ENCODE measurements at regions not wholly inside any gene's neighbourhood (a gene's known extent, or its start where the extent isn't known, plus 50 kb on each side); places are given as distances from the start of the nearest gene placed in this dataset.
"Not testable (repeated sequence)": the region's sequence is repeated elsewhere in the genome, so short reads cannot be mapped to it uniquely, and the experiment has no call there.

GRCh38 chr22:22296047-22296446 lies 51.5 kb downstream of the VPREB1 start:
- in situ Hi-C loops (cut with MboI; ENCODE audit: low pct_ligation_motif_present in 1 of 4, low pct_unique_long_range_greater_than_20kb in 1 of 4, low sequenced_read_pairs in 3 of 4); DNase-seq; H3K36me3 ChIP-seq; H3K27ac ChIP-seq; intact Hi-C loops (cut with DNase I; ENCODE audit: low total_unique reads); H3K9me3 ChIP-seq; H3K27me3 ChIP-seq; H3K4me1 ChIP-seq; H3K4me3 ChIP-seq: not testable (repeated sequence)
- 60 to 86% methylated on average over 4 of the region's 4 CpGs for WGBS, 2 donors (ENCODE audit: low coverage in 1 of 2)

- intact Hi-C loops (cut with DNase I; ENCODE audit: low total_unique reads), result not testable (repeated sequence)
Observed at GRCh38 chr22:22297159-22297793, 52.7 kb downstream of the VPREB1 start.

DNA sequence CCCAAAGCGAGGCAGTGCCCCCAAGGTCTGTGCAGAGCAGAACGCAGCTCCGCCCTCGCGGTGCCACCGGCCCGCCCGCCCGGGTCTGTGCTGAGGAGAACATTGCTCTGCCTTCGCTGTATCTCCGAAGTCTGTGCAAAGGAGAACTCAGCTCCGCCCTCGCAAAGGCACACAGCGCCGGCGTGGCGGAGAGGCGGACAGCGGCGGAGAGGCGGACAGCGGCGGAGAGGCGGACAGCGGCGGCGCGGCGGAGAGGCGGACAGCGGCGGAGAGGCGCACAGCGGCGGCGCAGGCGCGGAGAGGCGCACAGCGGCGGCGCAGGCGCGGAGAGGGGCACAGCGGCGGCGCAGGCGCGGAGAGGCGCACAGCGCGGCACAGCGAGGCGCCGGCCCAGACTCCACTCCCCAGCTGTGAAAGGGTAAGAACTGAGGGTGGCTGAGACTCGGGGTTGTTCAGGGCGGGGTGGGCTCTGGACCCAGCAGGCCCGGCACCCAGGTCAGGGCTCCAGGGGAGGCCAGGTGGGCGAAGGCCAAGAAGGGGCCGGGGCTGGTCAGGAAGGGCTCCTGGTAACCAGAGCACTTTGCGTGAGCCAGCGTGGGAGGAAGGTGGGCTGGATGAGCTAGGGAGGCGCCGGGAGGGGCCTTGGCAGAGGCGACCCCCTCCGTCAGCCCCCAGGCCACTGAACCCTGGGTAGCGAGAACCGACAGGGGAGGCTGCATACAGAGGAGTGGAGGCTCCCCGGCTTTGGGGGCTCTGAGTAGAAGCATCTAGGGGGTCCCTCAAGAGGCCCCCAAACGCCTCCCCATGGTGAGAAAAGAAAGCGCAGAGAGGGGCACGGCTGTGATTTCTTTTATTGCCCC lies 53.4 kb downstream of the VPREB1 start:
- intact Hi-C loops (cut with DNase I; ENCODE audit: low total_unique reads); H3K4me1 ChIP-seq; H3K27me3 ChIP-seq; H3K9me3 ChIP-seq; in situ Hi-C loops (cut with MboI; ENCODE audit: low pct_ligation_motif_present in 1 of 4, low pct_unique_long_range_greater_than_20kb in 1 of 4, low sequenced_read_pairs in 3 of 4); H3K36me3 ChIP-seq: not testable (repeated sequence)
- Histone ChIP-seq H3K27ac (peak overlapping the region; percentile 86 to 90 (median 87)), H3K4me3 (peak overlapping the region; percentile 47 to 98 (median 86))
- peak; percentile 79 for DNase-seq
- WGBS, 2 donors (ENCODE audit: low coverage in 1 of 2), result 0% methylated on average over 1 to 43 of the region's 72 CpGs
- TF ChIP-seq POLR2A (IDR thresholded peaks at IDR 0.05), result peak; percentile 39
- peak in 2 of 3 donors; percentile 55 to 65 for TF ChIP-seq POLR2AphosphoS5 (IDR thresholded peaks at IDR 0.05)
- TF ChIP-seq, protein P1, sequence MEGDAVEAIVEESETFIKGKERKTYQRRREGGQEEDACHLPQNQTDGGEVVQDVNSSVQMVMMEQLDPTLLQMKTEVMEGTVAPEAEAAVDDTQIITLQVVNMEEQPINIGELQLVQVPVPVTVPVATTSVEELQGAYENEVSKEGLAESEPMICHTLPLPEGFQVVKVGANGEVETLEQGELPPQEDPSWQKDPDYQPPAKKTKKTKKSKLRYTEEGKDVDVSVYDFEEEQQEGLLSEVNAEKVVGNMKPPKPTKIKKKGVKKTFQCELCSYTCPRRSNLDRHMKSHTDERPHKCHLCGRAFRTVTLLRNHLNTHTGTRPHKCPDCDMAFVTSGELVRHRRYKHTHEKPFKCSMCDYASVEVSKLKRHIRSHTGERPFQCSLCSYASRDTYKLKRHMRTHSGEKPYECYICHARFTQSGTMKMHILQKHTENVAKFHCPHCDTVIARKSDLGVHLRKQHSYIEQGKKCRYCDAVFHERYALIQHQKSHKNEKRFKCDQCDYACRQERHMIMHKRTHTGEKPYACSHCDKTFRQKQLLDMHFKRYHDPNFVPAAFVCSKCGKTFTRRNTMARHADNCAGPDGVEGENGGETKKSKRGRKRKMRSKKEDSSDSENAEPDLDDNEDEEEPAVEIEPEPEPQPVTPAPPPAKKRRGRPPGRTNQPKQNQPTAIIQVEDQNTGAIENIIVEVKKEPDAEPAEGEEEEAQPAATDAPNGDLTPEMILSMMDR (IDR thresholded peaks at IDR 0.05), result peak in 2 of 5 experiments; percentile 22 to 23

More at GRCh38 chr22:22297159-22297793, 52.7 kb downstream of the VPREB1 start:
- H3K4me1 ChIP-seq; in situ Hi-C loops (cut with MboI; ENCODE audit: low pct_ligation_motif_present in 1 of 4, low pct_unique_long_range_greater_than_20kb in 1 of 4, low sequenced_read_pairs in 3 of 4); H3K36me3 ChIP-seq; H3K9me3 ChIP-seq; H3K27me3 ChIP-seq; DNase-seq: not testable (repeated sequence)
- peak overlapping the region; percentile 46 to 98 (median 86) for H3K4me3 ChIP-seq
- peak overlapping the region; percentile 86 to 90 (median 87) for H3K27ac ChIP-seq
- 0% methylated on average over 7 of the region's 28 CpGs; no CpG with 5 or more reads in 1 of the 2 donors for WGBS, 2 donors (ENCODE audit: low coverage in 1 of 2)

DNA sequence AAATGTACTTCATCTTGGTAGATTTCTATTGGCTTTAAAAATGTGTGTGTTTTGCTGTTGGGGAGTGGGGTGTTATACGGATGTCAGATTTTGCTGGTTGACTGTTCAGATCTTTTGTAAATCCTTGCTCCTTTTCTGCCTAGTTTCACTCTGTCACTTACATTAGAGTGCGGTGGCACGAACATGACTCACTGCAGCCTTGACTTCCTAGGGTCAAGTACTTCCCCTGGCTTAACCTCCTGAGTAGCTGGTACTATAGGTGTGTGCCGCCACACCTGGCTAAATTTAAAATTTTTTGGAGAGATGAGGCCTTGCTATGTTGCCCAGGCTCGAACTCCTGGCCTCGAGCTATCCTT lies 54.0 kb downstream of the VPREB1 start:
- intact Hi-C loops (cut with DNase I; ENCODE audit: low total_unique reads); DNase-seq; H3K4me1 ChIP-seq; in situ Hi-C loops (cut with MboI; ENCODE audit: low pct_ligation_motif_present in 1 of 4, low pct_unique_long_range_greater_than_20kb in 1 of 4, low sequenced_read_pairs in 3 of 4); H3K36me3 ChIP-seq; H3K27me3 ChIP-seq; H3K9me3 ChIP-seq: not testable (repeated sequence)
- 0% methylated on average over 2 of the region's 6 CpGs; no CpG with 5 or more reads in 1 of the 2 donors for WGBS, 2 donors (ENCODE audit: low coverage in 1 of 2)
- H3K4me3 ChIP-seq, result peak overlapping the region; percentile 47 to 98 (median 86)
- H3K27ac ChIP-seq, result peak overlapping the region; percentile 86 to 90 (median 87)

GRCh38 chr22:22300511-22300910 lies 55.9 kb downstream of the VPREB1 start:
- H3K4me1 ChIP-seq; H3K27me3 ChIP-seq; in situ Hi-C loops (cut with MboI; ENCODE audit: low pct_ligation_motif_present in 1 of 4, low pct_unique_long_range_greater_than_20kb in 1 of 4, low sequenced_read_pairs in 3 of 4); H3K9me3 ChIP-seq; intact Hi-C loops (cut with DNase I; ENCODE audit: low total_unique reads); DNase-seq; H3K27ac ChIP-seq; H3K4me3 ChIP-seq; H3K36me3 ChIP-seq: not testable (repeated sequence)
- WGBS, 2 donors (ENCODE audit: low coverage in 1 of 2), result 86 to 100% methylated on average over 5 of the region's 5 CpGs

DNA sequence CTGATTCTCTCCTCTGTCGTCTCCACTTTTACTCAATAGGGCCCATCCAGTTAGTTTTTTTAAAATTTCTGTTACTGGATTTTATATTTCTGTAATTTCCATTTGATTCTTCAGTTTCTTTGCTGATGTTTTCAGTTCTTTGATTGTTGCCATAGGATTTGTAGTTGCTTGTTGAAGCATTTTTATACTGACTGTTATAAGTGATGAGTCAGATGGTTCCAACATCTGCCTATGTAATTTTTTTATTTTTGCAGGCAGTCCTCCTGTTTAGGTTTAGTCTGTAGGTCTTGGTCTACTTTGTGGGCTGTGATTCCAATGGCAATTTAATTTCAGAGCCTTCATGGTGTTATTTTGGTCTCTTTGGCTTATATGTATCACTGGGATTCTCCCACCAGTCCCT lies 56.4 kb downstream of the VPREB1 start:
- DNase-seq; intact Hi-C loops (cut with DNase I; ENCODE audit: low total_unique reads); H3K36me3 ChIP-seq; H3K27ac ChIP-seq; H3K4me1 ChIP-seq; in situ Hi-C loops (cut with MboI; ENCODE audit: low pct_ligation_motif_present in 1 of 4, low pct_unique_long_range_greater_than_20kb in 1 of 4, low sequenced_read_pairs in 3 of 4); H3K27me3 ChIP-seq; H3K4me3 ChIP-seq; H3K9me3 ChIP-seq: not testable (repeated sequence)
- WGBS, 2 donors (ENCODE audit: low coverage in 1 of 2), result 88 to 100% methylated on average over 1 of the region's 1 CpG

All from transverse colon (tissue), 4 donors.